ENCODE measurements at regions not wholly inside any gene's neighbourhood (a gene's known extent, or its start where the extent isn't known, plus 50 kb on each side); places are given as distances from the start of the nearest gene placed in this dataset.

DNA sequence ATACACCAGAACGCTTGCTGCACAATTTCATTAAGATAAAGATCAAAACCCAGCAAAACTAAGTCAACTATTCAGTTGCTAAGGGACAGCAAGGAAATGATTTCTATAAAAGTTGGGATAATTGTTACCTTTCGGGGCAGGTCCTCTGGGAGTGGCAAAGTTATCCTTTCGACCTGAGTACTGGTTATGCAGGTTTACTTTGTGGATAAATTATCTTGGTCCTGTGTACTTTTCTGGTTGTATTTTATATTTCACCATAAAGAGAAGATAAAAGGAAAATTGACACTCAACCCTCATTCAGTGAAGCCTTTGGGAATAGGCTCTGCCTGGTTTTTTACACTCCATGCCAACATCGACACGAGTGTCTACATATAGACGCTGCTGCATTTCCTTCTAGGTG, 146.5 kb downstream of the SYK start:
- no peak for DNase-seq

- no peak for DNase-seq
These were observed 149.0 kb downstream of the SYK start for GRCh38 chr9:90950600-90950999.

DNA sequence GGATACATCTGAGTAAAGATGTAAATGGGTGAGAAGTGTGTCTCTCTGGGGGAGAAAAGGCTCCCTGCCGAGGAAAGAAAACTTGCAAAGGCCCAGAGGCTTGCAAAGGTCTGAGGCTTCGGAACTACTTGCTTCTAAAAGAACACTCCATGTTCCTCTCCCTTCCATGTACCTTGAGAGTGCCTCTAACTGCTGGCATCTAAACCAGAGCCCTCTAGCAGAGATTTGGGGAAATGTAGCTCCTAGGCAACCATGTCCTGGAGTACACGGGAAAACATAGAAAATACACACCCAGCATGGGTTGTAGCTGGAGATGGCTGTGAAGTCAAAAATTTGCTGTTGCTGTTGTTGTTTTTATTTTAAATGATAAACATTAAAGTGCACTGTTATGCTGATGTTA, 151.6 kb downstream of the SYK start:
- DNase-seq: no peak

GRCh38 chr9:90953805-90954204, 152.2 kb downstream of the SYK start:
- DNase-seq: no peak

DNA sequence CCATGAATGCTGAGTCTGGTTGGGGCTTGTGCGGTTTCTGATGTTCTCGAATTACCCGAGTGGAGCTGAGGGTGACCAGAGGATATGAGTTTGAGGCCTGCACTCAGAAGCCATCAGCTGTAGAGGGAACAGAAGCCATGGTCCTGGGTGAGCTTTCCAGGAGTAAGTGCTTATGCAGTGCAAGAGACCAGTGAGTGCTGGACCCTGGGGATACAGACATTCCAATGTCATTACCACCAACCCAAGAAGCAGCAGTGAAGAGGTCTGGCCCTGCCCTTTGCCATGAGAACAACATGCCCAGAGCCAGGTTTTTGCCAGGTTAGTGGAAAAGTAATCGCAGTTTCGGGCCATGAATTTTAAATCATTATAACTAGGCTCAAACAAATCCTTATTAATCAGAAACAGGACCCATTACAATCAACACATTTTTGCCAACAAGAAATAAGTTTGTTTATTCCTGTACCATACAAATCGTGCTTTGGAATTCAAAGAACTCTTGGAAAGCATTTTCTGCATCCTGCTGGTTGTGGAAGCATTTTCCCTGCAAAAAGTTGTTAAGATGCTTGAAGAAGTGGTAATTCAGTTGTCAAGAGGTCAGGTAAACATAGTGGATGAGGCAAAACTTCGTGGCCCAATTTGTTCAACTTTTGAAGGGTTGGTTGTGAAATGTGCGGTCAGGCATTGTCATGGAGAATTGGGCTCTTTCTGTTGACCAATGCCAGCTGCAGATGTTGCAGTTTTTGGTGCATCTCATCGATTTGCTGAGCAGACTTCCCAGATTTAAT, 154.6 kb downstream of the SYK start:
- no peak for DNase-seq

- DNase-seq: no peak
These were observed 156.7 kb downstream of the SYK start for GRCh38 chr9:90958328-90958727.

GRCh38 chr9:90960941-90961340, 159.3 kb downstream of the SYK start:
- DNase-seq: no peak

DNA sequence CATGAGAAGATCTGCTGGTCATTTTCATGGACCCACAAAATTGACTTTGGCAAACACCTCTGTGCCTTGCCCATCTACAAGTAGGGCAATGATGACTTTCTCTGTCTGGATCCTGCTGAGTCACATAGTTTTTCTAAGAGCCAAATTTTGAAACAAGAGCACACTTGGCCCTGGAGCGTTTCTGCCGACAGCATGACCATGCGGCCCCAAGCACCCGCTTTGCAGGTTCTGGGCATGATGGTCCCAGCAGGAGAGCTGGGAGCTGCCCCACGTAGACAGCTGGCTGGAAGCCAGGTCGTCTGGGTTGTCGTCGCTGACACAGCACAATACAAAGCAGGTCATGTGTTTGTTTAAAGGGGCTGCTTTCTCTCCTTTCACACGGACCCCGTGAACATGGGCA, 159.8 kb downstream of the SYK start:
- DNase-seq: no peak

DNA sequence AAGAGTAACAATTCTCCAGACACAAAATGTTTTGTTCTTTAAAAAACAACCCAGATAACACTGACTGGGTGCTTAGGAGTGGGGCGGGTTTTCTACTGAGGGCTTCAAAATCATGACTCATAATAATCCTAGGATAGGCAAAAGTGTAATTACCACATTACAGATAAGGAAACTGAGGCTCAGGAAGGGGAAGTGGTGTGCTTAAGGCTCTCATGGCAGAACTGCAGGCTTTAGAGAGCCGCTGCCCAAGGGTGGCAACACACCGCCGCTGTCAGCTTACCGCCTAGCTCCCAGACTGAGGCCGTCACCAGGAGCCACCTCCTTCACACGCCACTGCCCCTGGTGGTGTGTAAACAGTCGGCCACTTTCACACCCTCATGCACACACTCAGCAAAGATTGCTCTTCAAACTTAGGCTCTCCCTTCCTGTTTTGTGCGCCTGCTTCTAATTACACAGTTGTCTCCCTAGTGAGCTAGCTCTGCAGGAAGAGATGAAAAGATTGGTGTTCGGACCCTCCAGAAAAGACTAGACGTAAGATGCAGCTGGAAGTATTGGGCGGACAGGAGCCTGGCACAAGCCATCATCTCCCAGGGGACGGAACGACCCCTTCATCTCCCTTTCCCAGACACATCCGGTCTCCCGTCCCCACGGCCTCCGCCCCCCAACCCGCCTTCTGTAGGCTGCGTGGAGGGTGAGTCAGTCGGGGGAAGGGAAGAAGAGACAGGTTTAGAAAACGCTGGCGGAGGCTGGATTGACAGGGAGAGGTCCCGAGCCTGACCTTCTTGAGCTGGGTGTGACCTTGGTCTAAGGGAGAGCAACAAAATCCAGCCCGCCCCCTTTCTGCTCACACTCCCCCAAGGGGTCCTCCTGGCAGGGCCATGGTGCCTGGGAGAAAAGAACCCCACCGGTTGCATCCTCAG, 162.7 kb downstream of the SYK start:
- DNase-seq: no peak

- DNase-seq: no peak
These were observed 163.8 kb downstream of the SYK start for GRCh38 chr9:90965226-90966030.

DNA sequence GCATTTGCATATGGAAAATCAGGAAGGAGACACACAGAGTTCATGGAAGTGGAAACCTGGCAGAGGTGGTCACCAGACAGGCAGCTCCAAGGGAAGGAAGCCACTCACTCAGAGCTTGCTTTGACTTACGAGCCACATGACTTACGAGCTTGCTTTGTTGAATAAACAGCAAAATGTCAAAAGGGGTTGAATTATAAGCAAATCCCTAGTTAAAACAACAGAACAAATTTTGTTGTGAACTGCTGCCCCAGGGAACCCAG, 164.3 kb downstream of the SYK start:
- DNase-seq: no peak

- DNase-seq: no peak
These were observed 165.0 kb downstream of the SYK start for GRCh38 chr9:90966480-90967144.

DNA sequence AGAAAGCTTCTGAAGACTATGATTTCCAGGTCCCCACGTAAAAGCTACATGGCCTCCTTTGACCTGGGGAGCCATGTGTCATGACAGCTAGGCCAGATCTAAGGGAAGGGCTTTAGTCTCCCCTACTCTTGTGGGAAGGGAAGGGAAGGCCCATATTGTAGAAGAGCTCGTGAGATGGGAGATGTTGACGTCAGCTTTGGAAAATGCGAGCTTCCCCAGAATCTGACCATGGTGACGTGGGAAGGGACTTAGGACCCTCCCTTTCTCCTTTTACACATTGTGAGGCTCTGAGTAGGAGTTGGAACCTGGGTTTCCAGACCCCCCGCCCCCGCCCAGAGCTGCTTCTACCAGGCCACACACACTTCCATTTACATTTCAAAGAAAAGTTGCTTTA, 165.5 kb downstream of the SYK start:
- no peak for DNase-seq

- DNase-seq: peak in 10 of 56 donors; percentile 11 to 51 (median 28)
These were observed 167.5 kb downstream of the SYK start for GRCh38 chr9:90969021-90969675.

- DNase-seq: no peak
These were observed 169.0 kb downstream of the SYK start for GRCh38 chr9:90970608-90971007.

GRCh38 chr9:90972057-90972456, 170.4 kb downstream of the SYK start:
- DNase-seq: no peak

GRCh38 chr9:90974016-90974415, 172.4 kb downstream of the SYK start:
- DNase-seq: no peak

DNA sequence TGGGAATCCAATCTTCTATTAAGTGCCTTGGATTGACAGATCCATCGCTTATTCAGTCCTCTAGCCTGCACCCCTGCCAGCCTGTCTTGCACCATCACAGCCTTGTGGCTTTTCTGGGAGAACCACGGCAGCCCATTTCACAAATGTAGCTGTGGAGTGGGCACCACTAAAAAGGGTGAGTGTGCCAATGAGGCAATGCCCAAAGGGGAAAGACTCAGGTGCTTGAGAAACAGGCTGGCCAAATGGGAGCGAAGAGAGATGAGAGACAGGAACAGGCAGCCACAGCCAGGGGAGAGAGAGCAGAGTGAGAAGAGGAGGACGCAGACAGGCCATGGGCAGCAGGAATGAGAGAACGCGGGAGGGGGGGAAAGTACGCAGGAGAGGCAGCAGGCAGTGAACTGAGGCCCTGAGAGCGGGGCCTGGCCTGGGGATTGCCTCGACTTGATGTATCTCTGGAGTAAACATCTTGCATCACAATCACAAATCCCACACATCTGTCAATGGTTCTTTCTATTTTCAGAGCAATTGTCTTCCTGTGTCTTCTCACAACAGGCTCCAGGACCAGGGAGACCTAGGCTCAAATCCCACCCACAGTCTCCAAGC, 173.1 kb downstream of the SYK start:
- no peak for DNase-seq

- DNase-seq: no peak
These were observed 174.3 kb downstream of the SYK start for GRCh38 chr9:90975781-90976538.

- no peak for DNase-seq
These were observed 177.5 kb downstream of the SYK start for GRCh38 chr9:90979138-90979551.
